ENCODE measurements at regions not wholly inside any gene's neighbourhood (a gene's known extent, or its start where the extent isn't known, plus 50 kb on each side); places are given as distances from the start of the nearest gene placed in this dataset.

DNA sequence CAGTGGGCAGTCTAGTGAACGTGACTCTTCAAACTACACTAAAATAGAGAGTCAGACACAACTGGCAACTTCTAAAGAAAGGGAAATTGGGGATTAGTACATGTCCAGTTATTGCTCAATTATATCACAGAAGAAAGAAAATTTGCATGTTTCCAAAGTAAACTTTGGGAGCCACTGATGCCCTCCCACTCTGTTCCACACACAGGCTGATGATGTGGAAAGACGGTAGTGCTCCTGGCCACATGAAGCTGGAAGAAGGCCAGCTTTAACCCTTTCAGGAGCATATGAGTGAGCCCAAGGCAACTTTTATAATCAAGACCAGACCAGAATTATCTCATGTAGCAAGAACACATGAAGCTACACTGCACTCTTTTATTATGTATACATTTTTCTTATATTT lies 141.0 kb downstream of the NR4A2 start:
- Histone ChIP-seq H3K4me1 (ENCODE audit: insufficient read depth, low read length) (no peaks in the 10 kb centered on the region; the same call in 1 of the 2 replicates), H3K27me3 (ENCODE audit: insufficient read depth, low read length) (no peaks in the 10 kb centered on the region), H2BK5ac (ENCODE audit: insufficient read length, low read length) (no peak overlapping the region), H3K18ac (ENCODE audit: insufficient read length, low read depth, low read length) (no peak overlapping the region), H3K9ac (ENCODE audit: extremely low read depth, insufficient read length, low read length) (no peak overlapping the region), H2AK5ac (ENCODE audit: insufficient read length, low read length) (no peak overlapping the region), H3K14ac (ENCODE audit: insufficient read depth, low read length) (no peak overlapping the region), H3T11ph (ENCODE audit: low read length) (no peak overlapping the region), H2BK20ac (ENCODE audit: low read depth, low read length, poor library complexity, severe bottlenecking) (no peak overlapping the region), H2BK12ac (ENCODE audit: insufficient read length, low read depth, low read length) (no peak overlapping the region), H4K8ac (replicated peaks; ENCODE audit: insufficient read length, low read depth, low read length) (no peak overlapping the region), H4K5ac (ENCODE audit: insufficient read length, low read depth, low read length) (no peak overlapping the region), H2BK15ac (ENCODE audit: low read depth, low read length) (no peak overlapping the region), H3K23me2 (ENCODE audit: insufficient read length, low read depth, low read length, poor library complexity, severe bottlenecking) (no peaks in the 10 kb centered on the region), H3K4me2 (ENCODE audit: insufficient read depth, insufficient read length, low read length) (no peak overlapping the region), H4K91ac (ENCODE audit: insufficient read length, low read depth, low read length) (no peak overlapping the region), H2AFZ (ENCODE audit: low read length) (no peak overlapping the region), H3K27ac (ENCODE audit: insufficient read length, low read depth, low read length) (no peak overlapping the region), H3K56ac (ENCODE audit: insufficient read length, low read depth, low read length) (no peak overlapping the region), H3K23ac (ENCODE audit: insufficient read length, low read depth, low read length) (no peak overlapping the region), H3K79me2 (ENCODE audit: insufficient read depth, low read length) (no peaks in the 10 kb centered on the region), H3K79me1 (ENCODE audit: insufficient read depth, low read depth, low read length, poor library complexity, severe bottlenecking) (no peaks in the 10 kb centered on the region), H3K9me3 (ENCODE audit: control insufficient read depth, low read depth, low read length) (no peaks in the 10 kb centered on the region), H2BK120ac (ENCODE audit: low read depth, low read length, poor library complexity, severe bottlenecking) (no peak overlapping the region), H3K4ac (ENCODE audit: low read depth, low read length) (no peak overlapping the region), H4K20me1 (ENCODE audit: control insufficient read depth, insufficient read depth, insufficient read length) (no peaks in the 10 kb centered on the region)
- H3K4me1 Mint-ChIP-seq = peaks cover 11 to 13% of the 10 kb centered on the region in 2 experiments
- no peaks in the 10 kb centered on the region for H3K27me3 Mint-ChIP-seq (ENCODE audit: low read depth)
- no peak overlapping the region for H3K4me3 Mint-ChIP-seq
- WGBS (ENCODE audit: extremely low coverage, insufficient read length, low lambda C conversion rate) = no CpG with 5 or more reads among the region's 2 CpGs
- peaks cover 0 to 4% (median 0%) of the 10 kb centered on the region in 3 experiments; a peak in 2 of 7 replicates for H3K36me3 Mint-ChIP-seq (ENCODE audit: insufficient read depth in 1 of 3, low read depth in 3 of 3)
- no peak for DNase-seq
- TF ChIP-seq, protein P1, sequence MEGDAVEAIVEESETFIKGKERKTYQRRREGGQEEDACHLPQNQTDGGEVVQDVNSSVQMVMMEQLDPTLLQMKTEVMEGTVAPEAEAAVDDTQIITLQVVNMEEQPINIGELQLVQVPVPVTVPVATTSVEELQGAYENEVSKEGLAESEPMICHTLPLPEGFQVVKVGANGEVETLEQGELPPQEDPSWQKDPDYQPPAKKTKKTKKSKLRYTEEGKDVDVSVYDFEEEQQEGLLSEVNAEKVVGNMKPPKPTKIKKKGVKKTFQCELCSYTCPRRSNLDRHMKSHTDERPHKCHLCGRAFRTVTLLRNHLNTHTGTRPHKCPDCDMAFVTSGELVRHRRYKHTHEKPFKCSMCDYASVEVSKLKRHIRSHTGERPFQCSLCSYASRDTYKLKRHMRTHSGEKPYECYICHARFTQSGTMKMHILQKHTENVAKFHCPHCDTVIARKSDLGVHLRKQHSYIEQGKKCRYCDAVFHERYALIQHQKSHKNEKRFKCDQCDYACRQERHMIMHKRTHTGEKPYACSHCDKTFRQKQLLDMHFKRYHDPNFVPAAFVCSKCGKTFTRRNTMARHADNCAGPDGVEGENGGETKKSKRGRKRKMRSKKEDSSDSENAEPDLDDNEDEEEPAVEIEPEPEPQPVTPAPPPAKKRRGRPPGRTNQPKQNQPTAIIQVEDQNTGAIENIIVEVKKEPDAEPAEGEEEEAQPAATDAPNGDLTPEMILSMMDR (conservative IDR thresholded peaks at IDR 0.05) = no peak
- H3K27ac Mint-ChIP-seq = no peak overlapping the region
- no peaks in the 10 kb centered on the region for H3K9me3 Mint-ChIP-seq

Measured in H9 (cell line).